Upper lobe of right lung (tissue), 1 donor: ENCODE measurements at regions not wholly inside any gene's neighbourhood (a gene's known extent, or its start where the extent isn't known, plus 50 kb on each side); places are given as distances from the start of the nearest gene placed in this dataset.

ENCODE experiments used
- ATAC-seq: fragments of 200-7000 bp; cut with Tn5 transposase; one replicate; pipeline ENCODE4 v1.9.1; 2020; ENCODE audit warnings: mild to moderate bottlenecking, moderate library complexity
- DNase-seq: peaks from one replicate; pipeline ENCODE4 v3.0.0-alpha.2; 2020
- H3K27ac ChIP-seq: fragments of 200-600 bp; one replicate; pipeline ENCODE4 v1.8.0; 2022
- H3K27me3 ChIP-seq: fragments of 200-600 bp; one replicate; pipeline ENCODE4 v1.8.0; 2022; ENCODE audit warnings: mild to moderate bottlenecking
- H3K36me3 ChIP-seq: fragments of 200-600 bp; one replicate; pipeline ENCODE4 v1.8.0; 2022
- H3K4me1 ChIP-seq: fragments of 200-600 bp; one replicate; pipeline ENCODE4 v1.8.0; 2022
- H3K4me3 ChIP-seq: fragments of 200-600 bp; one replicate; pipeline ENCODE4 v1.8.0; 2022; ENCODE audit warnings: mild to moderate bottlenecking
- H3K9me3 ChIP-seq: fragments of 200-600 bp; one replicate; pipeline ENCODE4 v1.8.0; 2022
- CTCF ChIP-seq: fragments of 200-600 bp; IDR thresholded peaks from one replicate; pipeline ENCODE4 v1.8.0; 2022; ENCODE audit warnings: antibody characterized with exemption
- intact Hi-C: fragments of 100-400 bp; cut with DNase I; formaldehyde crosslinking; loops from one replicate; pipeline ENCODE4 v1.11.0; 2022
- donor health status: DM: no; HTN: yes; CAD: no; lungs with severe emphysema.

DNA sequence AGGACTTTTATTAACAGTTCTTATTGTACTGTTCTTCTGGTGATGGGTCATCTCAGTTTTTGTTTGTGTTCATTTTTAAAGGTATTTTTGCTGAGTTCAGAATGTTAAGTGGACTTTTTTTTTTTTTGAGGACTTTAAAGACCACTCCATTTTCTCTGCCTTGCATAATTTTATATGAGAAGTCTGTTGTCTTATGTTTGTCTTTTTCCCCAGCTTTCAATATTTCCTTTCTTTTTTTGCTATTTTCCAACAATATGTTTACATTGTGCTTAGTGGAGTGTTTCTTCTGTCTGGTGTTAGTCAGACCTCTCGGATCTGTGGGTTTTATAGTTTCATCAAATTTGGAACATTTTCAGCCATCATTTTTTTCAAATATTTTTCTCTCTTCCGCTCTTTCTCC lies 290.0 kb upstream of the TNRC6C start:
- TF ChIP-seq CTCF, result no peak
- Histone ChIP-seq H3K4me1 (no peaks in the 10 kb centered on the region), H3K27me3 (no peaks in the 10 kb centered on the region), H3K4me3 (no peak overlapping the region), H3K27ac (no peak overlapping the region), H3K9me3 (no peaks in the 10 kb centered on the region), H3K36me3 (no peaks in the 10 kb centered on the region)
- intact Hi-C loops, result no loop called here
- ATAC-seq (no peak), DNase-seq (no peak)

DNA sequence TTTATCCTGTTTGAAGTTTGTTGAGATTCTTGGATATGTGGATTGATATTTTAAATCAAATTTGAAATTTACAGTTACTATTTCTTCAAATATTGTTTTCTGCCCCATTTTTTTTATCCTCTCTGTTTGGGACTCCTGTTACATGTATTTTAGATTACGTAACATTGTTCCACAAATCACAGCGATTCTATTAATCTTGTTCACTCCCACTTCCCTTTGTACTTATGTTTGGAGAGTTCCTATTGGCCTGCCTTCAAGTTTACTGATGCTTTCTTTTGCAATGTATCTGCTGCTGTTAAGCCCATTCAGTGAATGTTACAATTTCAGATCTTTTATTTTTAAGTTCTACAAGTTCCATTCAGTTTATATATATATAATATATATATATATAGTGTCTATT lies 288.3 kb upstream of the TNRC6C start:
- no peak for ATAC-seq

DNA sequence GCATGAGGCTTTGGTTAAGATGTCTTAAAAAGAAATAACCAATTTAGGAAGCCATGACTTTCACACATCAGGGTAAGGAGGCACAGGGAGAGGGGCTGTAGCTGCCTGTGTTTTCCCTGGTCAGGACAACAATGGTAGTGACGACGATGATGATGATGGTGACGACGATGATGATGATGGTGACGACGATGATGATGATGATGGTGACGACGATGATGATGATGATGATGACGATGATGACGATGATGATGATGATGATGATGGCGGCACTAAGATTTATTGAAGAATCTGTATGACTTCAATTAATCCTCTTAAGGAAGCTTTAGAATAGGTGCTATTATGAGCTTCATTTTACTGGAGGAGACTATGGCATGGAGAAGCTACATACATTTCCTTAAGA lies 284.1 kb upstream of the TNRC6C start:
- peaks cover 8% of the 10 kb centered on the region for H3K27me3 ChIP-seq
- TF ChIP-seq CTCF, result no peak
- H3K27ac ChIP-seq, result no peak overlapping the region
- intact Hi-C loops, result no loop called here
- H3K9me3 ChIP-seq, result no peaks in the 10 kb centered on the region
- DNase-seq (no peak), ATAC-seq (no peak)
- no peaks in the 10 kb centered on the region for H3K4me1 ChIP-seq
- no peak overlapping the region for H3K4me3 ChIP-seq
- H3K36me3 ChIP-seq, result no peaks in the 10 kb centered on the region

More for the DNA sequence above, 288.3 kb upstream of the TNRC6C start:
- Histone ChIP-seq H3K4me1 (no peaks in the 10 kb centered on the region), H3K36me3 (no peaks in the 10 kb centered on the region), H3K4me3 (no peak overlapping the region), H3K9me3 (no peaks in the 10 kb centered on the region), H3K27ac (no peak overlapping the region), H3K27me3 (no peaks in the 10 kb centered on the region)
- intact Hi-C loops, result no loop called here
- no peak for TF ChIP-seq CTCF
- DNase-seq, result no peak

DNA sequence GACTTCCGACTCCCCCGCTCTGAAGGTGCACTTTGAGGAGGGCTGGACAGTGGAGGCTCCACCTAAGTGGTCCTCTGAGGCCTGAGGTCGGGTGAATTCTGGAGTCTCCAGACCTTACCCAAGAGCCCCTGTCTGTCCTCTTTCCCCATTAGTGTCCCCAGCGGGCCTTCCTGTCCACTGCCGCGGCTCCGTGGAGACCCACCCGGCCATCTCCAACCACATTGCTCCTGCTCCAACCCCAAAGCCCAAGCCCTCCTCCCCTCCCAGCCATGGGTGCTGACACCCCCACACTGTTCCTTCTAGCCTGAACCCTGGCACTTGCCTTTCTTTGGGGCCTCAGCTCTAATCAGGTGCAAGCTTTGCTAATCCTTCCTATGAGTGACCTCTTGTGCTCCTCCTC lies 283.1 kb upstream of the TNRC6C start:
- H3K27me3 ChIP-seq, result peaks cover 8% of the 10 kb centered on the region
- H3K4me3 ChIP-seq, result no peak overlapping the region
- H3K9me3 ChIP-seq, result no peaks in the 10 kb centered on the region
- no peak overlapping the region for H3K27ac ChIP-seq
- ATAC-seq, result no peak
- no peaks in the 10 kb centered on the region for H3K36me3 ChIP-seq
- no peak for TF ChIP-seq CTCF
- no peaks in the 10 kb centered on the region for H3K4me1 ChIP-seq
- intact Hi-C loops, result no loop called here
- no peak for DNase-seq

DNA sequence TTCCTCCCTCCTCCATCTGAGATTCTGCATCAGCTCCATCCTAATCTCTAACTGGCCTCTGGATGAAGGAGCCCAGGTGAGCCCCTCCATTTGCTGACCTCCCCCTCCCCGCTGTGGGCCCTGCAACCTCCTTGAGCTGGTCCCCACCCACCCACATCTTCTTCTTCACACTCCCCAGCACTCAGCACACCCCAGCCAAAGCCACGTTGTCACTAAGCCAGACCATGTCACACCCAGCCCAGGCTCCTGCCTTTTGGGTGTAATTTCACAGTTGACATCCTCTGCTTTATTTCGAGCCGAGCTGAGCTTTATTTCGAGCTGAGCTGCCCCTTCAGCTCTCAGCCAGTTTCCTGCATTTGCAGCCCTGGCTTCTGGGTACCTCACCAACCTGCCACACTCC lies 282.7 kb upstream of the TNRC6C start:
- intact Hi-C loops, result no loop called here

More for the DNA sequence above, 282.7 kb upstream of the TNRC6C start:
- H3K27me3 ChIP-seq, result peaks cover 8% of the 10 kb centered on the region
- DNase-seq (no peak), ATAC-seq (no peak)
- no peak for TF ChIP-seq CTCF
- no peaks in the 10 kb centered on the region for H3K4me1 ChIP-seq
- H3K27ac ChIP-seq, result no peak overlapping the region
- H3K36me3 ChIP-seq, result no peaks in the 10 kb centered on the region
- no peak overlapping the region for H3K4me3 ChIP-seq
- no peaks in the 10 kb centered on the region for H3K9me3 ChIP-seq
